Fibroblast of skin of back (primary cell): ENCODE measurements at regions not wholly inside any gene's neighbourhood (a gene's known extent, or its start where the extent isn't known, plus 50 kb on each side); places are given as distances from the start of the nearest gene placed in this dataset.
"Not testable (repeated sequence)": the region's sequence is repeated elsewhere in the genome, so short reads cannot be mapped to it uniquely, and the experiment has no call there.

Experiments used
- DNase-seq: peaks from one replicate; pipeline ENCODE4 v3.0.0-alpha.2; 2013

DNA sequence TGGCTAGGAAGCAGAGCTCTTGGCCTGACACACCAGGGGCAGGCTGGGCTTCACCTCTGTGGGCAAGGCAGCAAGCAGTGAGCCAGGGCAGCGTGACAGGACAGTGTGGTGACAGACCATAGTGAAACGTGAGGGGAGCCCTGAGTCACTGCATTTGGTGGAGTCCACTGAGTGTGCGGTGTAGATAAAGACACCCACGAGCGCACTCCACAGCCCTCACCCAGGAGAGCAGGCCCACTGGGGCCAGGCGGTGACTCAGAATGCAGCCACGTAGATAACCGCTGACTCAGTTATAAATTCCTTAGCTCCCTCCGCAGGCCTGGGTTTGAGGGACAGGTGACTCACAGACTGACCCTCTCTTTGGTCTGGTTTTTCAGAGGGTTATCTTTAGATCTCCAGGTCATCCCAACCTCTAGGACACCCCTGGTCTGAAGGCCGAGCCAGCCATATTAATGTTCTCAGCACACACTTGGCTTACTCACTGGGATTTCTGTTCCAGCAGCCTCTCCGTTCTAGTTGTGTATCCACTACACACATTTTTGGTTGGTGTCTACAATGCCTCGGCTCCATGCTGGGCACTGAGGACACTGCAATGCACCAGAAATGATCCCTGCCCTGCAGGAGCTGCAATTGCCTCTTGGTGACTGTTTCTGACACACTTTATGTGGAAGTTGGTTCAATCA is 90.2 kb upstream of the TSPAN2 start:
- peak; percentile 98 for DNase-seq

DNA sequence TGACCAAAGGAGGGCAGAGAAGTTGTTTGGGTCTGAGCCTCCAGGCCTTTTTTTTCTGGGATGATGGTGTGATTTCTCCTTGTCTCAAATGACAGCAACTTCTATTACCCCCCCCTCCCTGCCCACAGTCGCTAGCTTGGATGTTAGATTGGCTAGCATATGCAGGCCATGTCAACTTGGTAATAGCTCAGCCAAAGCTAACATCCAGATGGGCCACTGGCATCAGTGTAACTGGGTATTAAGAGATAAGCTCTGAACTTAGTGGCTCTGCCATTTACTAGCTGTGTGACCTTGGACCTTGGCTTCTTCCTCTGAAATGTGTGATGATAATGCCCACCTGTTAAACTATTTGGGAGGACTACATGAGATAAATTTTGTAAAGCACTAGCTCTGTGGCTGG is 86.9 kb upstream of the TSPAN2 start:
- DNase-seq, result no peak

DNA sequence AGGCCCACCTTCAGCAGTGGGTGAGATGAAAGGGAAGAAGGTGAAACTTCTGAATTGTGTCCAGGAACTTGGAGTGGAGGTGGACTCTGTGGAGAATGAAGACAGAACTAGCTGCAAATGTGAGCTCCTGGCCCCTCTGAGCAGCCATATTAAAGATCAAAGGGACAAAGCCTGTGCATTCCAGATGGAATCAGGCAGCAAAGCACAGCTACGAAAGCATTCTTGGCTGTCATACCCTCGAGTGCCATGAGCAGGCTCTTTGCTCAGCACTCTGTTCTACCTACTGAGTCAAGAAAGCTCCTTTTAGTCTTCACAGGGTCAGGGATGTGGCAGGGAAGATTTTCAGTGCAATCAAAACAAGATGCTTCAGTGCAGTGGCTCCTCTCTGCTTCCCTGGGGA is 86.3 kb upstream of the TSPAN2 start:
- no peak for DNase-seq

- no peak for DNase-seq
Observed at GRCh38 chr1:115173151-115173550, 83.8 kb upstream of the TSPAN2 start.

DNA sequence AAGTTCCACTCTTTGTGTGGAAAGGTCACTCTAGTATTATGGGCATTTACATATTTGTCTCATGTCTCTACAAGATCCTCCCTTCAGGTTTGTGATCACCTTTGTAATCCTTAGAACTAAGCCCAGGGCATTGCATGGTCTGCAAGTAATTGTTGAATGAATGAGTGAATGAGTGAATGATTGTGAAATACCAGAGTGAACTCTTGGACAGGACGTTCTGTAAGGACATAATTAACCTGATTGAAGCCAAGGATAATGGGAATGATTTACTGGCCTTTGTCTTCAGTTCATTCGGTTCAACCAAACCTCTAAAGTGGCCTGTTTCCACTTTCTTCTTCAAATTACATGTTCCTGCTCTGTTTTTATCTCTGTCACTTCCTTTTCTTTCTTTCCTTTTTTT is 83.0 kb upstream of the TSPAN2 start:
- no peak for DNase-seq

- no peak for DNase-seq
Observed at GRCh38 chr1:115170961-115171392, 81.7 kb upstream of the TSPAN2 start.

DNA sequence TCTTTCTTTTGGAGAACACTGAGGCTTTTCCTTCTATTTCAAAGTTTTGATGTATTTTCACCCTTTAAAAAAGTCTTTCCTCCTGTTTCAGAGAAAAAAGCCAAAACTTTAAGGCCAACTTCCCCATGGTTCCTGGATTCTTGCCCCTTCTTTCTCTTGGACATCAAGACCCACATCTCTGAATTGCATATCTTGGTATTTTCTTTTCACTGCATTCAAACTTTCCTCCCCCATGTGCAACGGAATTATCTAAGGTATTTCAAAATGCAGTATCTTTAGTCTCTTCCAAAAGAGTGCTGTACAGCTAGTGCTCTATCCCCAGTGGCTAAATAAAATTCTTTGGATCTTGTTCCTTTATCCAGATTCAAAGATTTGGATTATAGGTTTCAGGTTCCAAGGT is 81.1 kb upstream of the TSPAN2 start:
- DNase-seq, result no peak

- DNase-seq, result peak; percentile 58
Observed at GRCh38 chr1:115168026-115168425, 78.7 kb upstream of the TSPAN2 start.

DNA sequence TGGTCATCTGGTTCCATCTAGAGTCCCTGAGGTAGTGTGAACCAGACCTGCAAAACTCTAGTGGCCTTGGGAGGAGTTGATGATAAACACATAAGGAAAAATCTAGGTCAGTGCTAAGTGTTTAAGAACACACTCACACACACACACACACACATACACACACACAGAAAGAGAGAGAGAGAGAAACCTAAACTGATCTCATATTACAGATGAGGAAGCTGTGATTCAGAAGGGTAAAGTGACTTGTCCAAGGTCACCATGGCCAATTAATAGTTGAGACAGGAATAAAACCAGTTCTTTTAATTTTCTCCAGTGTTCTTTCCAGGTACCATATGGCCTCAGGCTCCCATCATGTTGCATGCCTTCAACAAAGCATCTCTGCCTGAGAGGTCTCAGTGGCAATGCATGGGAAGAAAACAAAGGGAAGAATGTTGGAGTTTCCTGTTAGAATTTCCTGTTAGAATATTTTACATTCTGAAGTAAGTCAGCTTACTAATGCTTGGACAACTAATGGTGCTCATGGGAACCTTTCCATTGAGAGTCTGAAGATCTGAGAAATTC is 77.3 kb upstream of the TSPAN2 start:
- DNase-seq, result peak; percentile 91

- no peak for DNase-seq
Observed at GRCh38 chr1:115165776-115166175, 76.5 kb upstream of the TSPAN2 start.

- DNase-seq, result no peak
Observed at GRCh38 chr1:115164940-115165705, 75.8 kb upstream of the TSPAN2 start.

DNA sequence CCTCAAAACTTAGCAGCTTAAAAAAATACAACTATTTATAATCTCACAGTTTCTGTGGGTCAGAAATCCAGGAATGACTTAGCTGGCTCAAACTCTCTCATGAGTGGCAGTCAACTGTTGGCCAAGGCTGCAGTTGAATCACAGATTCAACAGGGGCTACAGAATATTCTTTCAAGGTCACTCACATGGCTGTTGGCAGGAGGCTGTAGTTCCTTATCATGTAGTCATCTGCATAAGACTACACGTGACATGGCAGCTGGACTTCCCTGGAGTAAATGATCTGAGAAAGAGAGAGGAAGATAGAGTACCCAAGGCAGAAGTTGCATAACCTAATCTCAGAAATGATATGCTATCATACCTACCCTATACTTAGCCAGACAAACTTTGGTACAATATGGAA is 75.2 kb upstream of the TSPAN2 start:
- DNase-seq, result no peak

GRCh38 chr1:115160728-115161127 is 71.4 kb upstream of the TSPAN2 start:
- no peak for DNase-seq

DNA sequence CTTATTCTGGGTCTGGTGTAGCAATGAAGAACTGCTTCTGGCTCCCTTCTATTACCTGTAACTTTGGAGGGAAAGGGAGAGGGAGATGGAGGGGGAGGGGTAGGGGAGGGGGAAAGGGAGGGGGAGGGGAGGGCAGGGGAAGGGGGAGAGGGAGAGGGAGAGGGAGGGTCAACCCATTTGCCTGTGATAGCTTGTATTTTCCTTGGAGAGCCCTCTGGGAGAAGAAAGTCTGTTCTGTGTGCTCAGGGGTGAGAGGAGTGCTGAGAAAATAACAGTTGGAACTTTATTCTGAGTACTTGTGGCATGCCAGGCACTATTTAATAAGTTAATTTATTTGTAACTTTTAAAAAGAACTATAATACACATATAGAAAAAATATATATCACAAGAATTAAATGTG is 70.7 kb upstream of the TSPAN2 start:
- no peak for DNase-seq

GRCh38 chr1:115158181-115158580 is 68.9 kb upstream of the TSPAN2 start:
- no peak for DNase-seq

GRCh38 chr1:115156826-115157468 is 67.6 kb upstream of the TSPAN2 start:
- no peak for DNase-seq

- DNase-seq, result no peak
Observed at GRCh38 chr1:115153966-115154557, 64.8 kb upstream of the TSPAN2 start.

- DNase-seq, result not testable (repeated sequence)
Observed at GRCh38 chr1:115147928-115148327, 58.6 kb upstream of the TSPAN2 start.

GRCh38 chr1:115145226-115145625 is 55.9 kb upstream of the TSPAN2 start:
- DNase-seq, result no peak

DNA sequence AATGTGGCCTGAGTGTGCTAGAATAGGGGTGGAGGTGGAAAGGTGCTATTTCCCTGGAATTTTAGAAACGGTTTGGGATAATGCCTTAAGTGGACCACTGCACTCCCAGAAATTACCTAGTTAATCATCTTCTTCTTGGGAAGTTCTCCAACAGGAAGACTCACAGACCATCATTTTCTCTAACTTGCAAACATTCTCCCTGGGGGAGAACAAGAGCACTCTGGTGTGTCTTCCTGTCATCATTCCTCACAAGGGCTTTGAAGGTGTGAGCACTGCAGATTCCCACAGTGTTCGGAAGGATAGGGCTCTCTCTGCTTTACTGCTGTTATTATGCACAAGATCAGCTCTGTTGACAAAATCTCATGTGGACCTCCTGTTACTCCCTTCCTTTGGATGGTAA is 54.9 kb upstream of the TSPAN2 start:
- no peak for DNase-seq

GRCh38 chr1:115142616-115143015 is 53.3 kb upstream of the TSPAN2 start:
- DNase-seq, result no peak

GRCh38 chr1:115141145-115141454 is 51.8 kb upstream of the TSPAN2 start:
- no peak for DNase-seq

- DNase-seq, result peak; percentile 94
Observed at GRCh38 chr1:115140442-115141144, 51.3 kb upstream of the TSPAN2 start.
